NCI-H2081 (cell line): ENCODE measurements at regions not wholly inside any gene's neighbourhood (a gene's known extent, or its start where the extent isn't known, plus 50 kb on each side); places are given as distances from the start of the nearest gene placed in this dataset.
"Not testable (repeated sequence)": the region's sequence is repeated elsewhere in the genome, so short reads cannot be mapped to it uniquely, and the experiment has no call there.

Source experiments
- DNase-seq, 2 experiments: peaks; one replicate each; lab custom pipeline; 2025; lab: John Stamatoyannopoulos, UW

- DNase-seq: peak; percentile 74 to 76
Measured at GRCh38 chr20:16801919-16802651, 53.9 kb downstream of the OTOR start.

GRCh38 chr20:16802652-16802935 is 54.4 kb downstream of the OTOR start:
- no peak for DNase-seq

GRCh38 chr20:16803965-16804792 is 56.0 kb downstream of the OTOR start:
- peak; percentile 61 to 64 for DNase-seq

- no peak for DNase-seq
Measured at GRCh38 chr20:16804793-16805187, 56.6 kb downstream of the OTOR start.

- DNase-seq: no peak
Measured at GRCh38 chr20:16806061-16806460, 57.9 kb downstream of the OTOR start.

- DNase-seq: no peak
Measured at GRCh38 chr20:16806886-16807285, 58.7 kb downstream of the OTOR start.

- no peak for DNase-seq
Measured at GRCh38 chr20:16808796-16809195, 60.6 kb downstream of the OTOR start.

GRCh38 chr20:16810216-16810615 is 62.1 kb downstream of the OTOR start:
- no peak for DNase-seq

GRCh38 chr20:16816192-16816591 is 68.0 kb downstream of the OTOR start:
- DNase-seq: no peak

- DNase-seq: no peak
Measured at GRCh38 chr20:16819483-16819882, 71.3 kb downstream of the OTOR start.

- peak; percentile 14 to 39 for DNase-seq
Measured at GRCh38 chr20:16821211-16822089, 73.3 kb downstream of the OTOR start.

GRCh38 chr20:16824664-16825063 is 76.5 kb downstream of the OTOR start:
- DNase-seq: no peak

GRCh38 chr20:16828666-16829305 is 80.6 kb downstream of the OTOR start:
- no peak for DNase-seq

- not testable (repeated sequence) for DNase-seq
Measured at GRCh38 chr20:16835690-16836089, 87.5 kb downstream of the OTOR start.

- DNase-seq: no peak
Measured at GRCh38 chr20:16842486-16843120, 94.4 kb downstream of the OTOR start.

GRCh38 chr20:16844406-16844805 is 96.2 kb downstream of the OTOR start:
- DNase-seq: no peak

- DNase-seq: no peak
Measured at GRCh38 chr20:16846006-16846405, 97.8 kb downstream of the OTOR start.

- no peak for DNase-seq
Measured at GRCh38 chr20:16848061-16848460, 99.9 kb downstream of the OTOR start.

- DNase-seq: no peak
Measured at GRCh38 chr20:16848526-16848925, 100.4 kb downstream of the OTOR start.

- no peak for DNase-seq
Measured at GRCh38 chr20:16860914-16861313, 112.8 kb downstream of the OTOR start.

- no peak for DNase-seq
Measured at GRCh38 chr20:16861708-16862107, 113.5 kb downstream of the OTOR start.

GRCh38 chr20:16863303-16863702 is 115.1 kb downstream of the OTOR start:
- DNase-seq: no peak
